ENCODE measurements at regions not wholly inside any gene's neighbourhood (a gene's known extent, or its start where the extent isn't known, plus 50 kb on each side); places are given as distances from the start of the nearest gene placed in this dataset.

DNA sequence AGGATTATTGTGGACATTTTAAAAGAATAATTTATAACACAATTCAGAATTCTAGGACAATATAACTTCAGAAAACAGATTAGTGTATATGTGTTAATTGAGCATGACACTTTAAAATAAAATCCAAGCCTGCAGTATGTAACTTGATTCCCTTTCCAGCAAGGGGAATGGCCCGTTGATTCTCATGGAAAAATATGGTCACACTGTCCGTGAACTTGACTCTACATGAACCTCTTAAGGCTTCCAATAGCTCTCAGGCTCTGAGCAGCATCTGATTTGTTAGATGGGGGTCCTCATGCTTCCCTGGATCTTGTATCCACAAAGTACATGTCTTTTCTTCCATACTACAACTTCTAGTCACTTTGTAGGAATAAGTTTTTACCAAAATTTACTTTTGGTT lies 85.5 kb upstream of the AKR1E2 start:
- TF ChIP-seq CTCF (IDR thresholded peaks at IDR 0.05; ENCODE audit: low read depth, low read length, poor library complexity, severe bottlenecking) (no peak), EZH2phosphoT487 (IDR thresholded peaks at IDR 0.05; ENCODE audit: borderline replicate concordance, low read length) (no peak)
